A673 (cell line): ENCODE measurements at regions not wholly inside any gene's neighbourhood (a gene's known extent, or its start where the extent isn't known, plus 50 kb on each side); places are given as distances from the start of the nearest gene placed in this dataset.

ENCODE experiments used
- BruUV-seq: library from RNA; stranded (reverse); fragments of 400-500 nt; replicated peaks from 2 replicates; lab custom pipeline; 2021; lab: Mats Ljungman, UMichigan
- CTCF ChIA-PET: fragments of 300-600 bp; sonication (Branson Sonifier 250); formaldehyde crosslinking; loops from one replicate; lab custom pipeline; 2022; ENCODE audit warnings: antibody characterized with exemption; lab: Charles Lee
- POLR2A ChIA-PET: fragments of 300-600 bp; sonication (Branson Sonifier 250); formaldehyde crosslinking; loops from one replicate; lab custom pipeline; 2022; ENCODE audit warnings: antibody characterized with exemption; ENCODE audit not compliant: low non-redundant PET; lab: Charles Lee
- DNase-seq: peaks from one replicate; pipeline ENCODE4 v3.0.0-alpha.2; 2015; ENCODE audit warnings: low spot score
- H3K27ac ChIP-seq: fragments of 200-600 bp; sonication (generic); 2 replicates; pipeline ENCODE4 v1.5.1; 2016; ENCODE audit warnings: mixed run types, low read depth, mild to moderate bottlenecking, mixed read lengths, antibody characterized with exemption, low read length; ENCODE audit not compliant: poor library complexity, severe bottlenecking
- H3K27me3 ChIP-seq: fragments of 200-600 bp; sonication (generic); replicated peaks from 2 replicates; pipeline ENCODE4 v1.6.1; 2017; ENCODE audit warnings: mixed run types, low read depth, mild to moderate bottlenecking, mixed read lengths, antibody characterized with exemption, low read length; ENCODE audit not compliant: insufficient read depth, poor library complexity
- H3K36me3 ChIP-seq: fragments of 200-600 bp; sonication (generic); 2 replicates; pipeline ENCODE4 v1.6.1; 2016; ENCODE audit warnings: mixed run types, mild to moderate bottlenecking, mixed read lengths, antibody characterized with exemption, low read length; ENCODE audit not compliant: insufficient read depth, poor library complexity, severe bottlenecking
- H3K4me1 ChIP-seq: fragments of 200-600 bp; sonication (generic); 2 replicates; pipeline ENCODE4 v1.6.1; 2017; ENCODE audit warnings: mixed run types, mild to moderate bottlenecking, mixed read lengths, antibody characterized with exemption, low read length; ENCODE audit not compliant: insufficient read depth, poor library complexity, severe bottlenecking
- H3K4me3 ChIP-seq: fragments of 200-600 bp; sonication (generic); 2 replicates; pipeline ENCODE4 v1.5.1; 2016; ENCODE audit warnings: low read depth, mixed run types, mild to moderate bottlenecking, mixed read lengths, low read length; ENCODE audit not compliant: poor library complexity, severe bottlenecking
- H3K9me3 ChIP-seq: fragments of 200-600 bp; sonication (generic); 2 replicates; pipeline ENCODE4 v1.6.1; 2016; ENCODE audit warnings: mixed run types, low read depth, mild to moderate bottlenecking, mixed read lengths, antibody characterized with exemption, low read length; ENCODE audit not compliant: poor library complexity, severe bottlenecking
- CTCF ChIP-seq: fragments of 300-800, 200-600 bp; sonication (generic); conservative IDR thresholded peaks from 2 replicates; pipeline ENCODE4 v1.5.1; 2017; ENCODE audit warnings: low read depth, mild to moderate bottlenecking, antibody characterized with exemption, low read length, moderate library complexity, mixed read lengths
- EZH2 ChIP-seq: fragments of 200-600 bp; sonication (generic); IDR thresholded peaks from 2 replicates; pipeline ENCODE4 v1.6.1; 2017; ENCODE audit warnings: borderline replicate concordance, low read depth, mild to moderate bottlenecking, mixed read lengths, antibody characterized with exemption, low read length; ENCODE audit not compliant: poor library complexity, severe bottlenecking
- intact Hi-C: fragments of 100-400 bp; cut with micrococcal nuclease; formaldehyde crosslinking; loops from one replicate; pipeline ENCODE4 v1.10.0; 2022; ENCODE audit not compliant: unreplicated experiment

GRCh38 chr2:15763106-15763821, 171.6 kb downstream of the DDX1 start:
- CTCF ChIA-PET: no interaction called here
- DNase-seq: no peak
- intact Hi-C loops: no loop called here
- no peaks in the 10 kb centered on the region for H3K4me1 ChIP-seq
- no TSS peak for BruUV-seq
- no peak overlapping the region for H3K4me3 ChIP-seq
- POLR2A ChIA-PET: no interaction called here
- no peaks in the 10 kb centered on the region for H3K9me3 ChIP-seq
- H3K36me3 ChIP-seq: no peaks in the 10 kb centered on the region
- TF ChIP-seq CTCF: no peak
- no peak for TF ChIP-seq EZH2
- H3K27ac ChIP-seq: no peak overlapping the region
- no peaks in the 10 kb centered on the region for H3K27me3 ChIP-seq

- ChIA-PET POLR2A (no interaction called here), CTCF (no interaction called here)
- Histone ChIP-seq H3K4me1 (no peaks in the 10 kb centered on the region), H3K4me3 (no peak overlapping the region), H3K36me3 (no peaks in the 10 kb centered on the region), H3K27ac (no peak overlapping the region), H3K27me3 (no peaks in the 10 kb centered on the region), H3K9me3 (no peaks in the 10 kb centered on the region)
- TF ChIP-seq CTCF: no peak
- TF ChIP-seq EZH2: no peak
- intact Hi-C loops: no loop called here
- BruUV-seq: no TSS peak
- no peak for DNase-seq
Observed at GRCh38 chr2:15763822-15764682, 172.4 kb downstream of the DDX1 start.

- POLR2A ChIA-PET: no interaction called here
- TF ChIP-seq CTCF (no peak), EZH2 (no peak)
- H3K27ac ChIP-seq: no peak overlapping the region
- intact Hi-C loops: no loop called here
- no peaks in the 10 kb centered on the region for H3K36me3 ChIP-seq
- no peaks in the 10 kb centered on the region for H3K27me3 ChIP-seq
- CTCF ChIA-PET: no interaction called here
- BruUV-seq: no TSS peak
- no peak overlapping the region for H3K4me3 ChIP-seq
- H3K4me1 ChIP-seq: no peaks in the 10 kb centered on the region
- H3K9me3 ChIP-seq: no peaks in the 10 kb centered on the region
- no peak for DNase-seq
Observed at GRCh38 chr2:15764683-15765011, 173.0 kb downstream of the DDX1 start.
